ENCODE measurements at regions not wholly inside any gene's neighbourhood (a gene's known extent, or its start where the extent isn't known, plus 50 kb on each side); places are given as distances from the start of the nearest gene placed in this dataset.

DNA sequence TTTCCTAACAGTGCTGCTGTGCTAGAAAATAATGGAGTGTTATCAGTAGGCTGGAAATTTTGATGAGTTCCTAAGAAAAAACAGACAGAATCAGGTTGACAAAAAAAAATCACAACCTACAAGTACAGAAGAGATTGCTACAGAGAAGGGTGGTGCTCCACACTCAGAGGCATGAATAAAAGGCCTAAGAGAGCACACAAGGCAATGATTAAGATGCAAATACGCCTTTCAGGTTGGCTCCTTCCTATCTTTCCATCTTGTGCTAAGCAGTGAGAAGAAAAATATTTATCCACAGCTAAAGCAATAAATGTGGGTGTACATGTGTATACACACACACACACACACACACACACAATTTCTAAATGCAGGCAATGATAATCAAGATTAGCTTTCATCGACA, 130.6 kb upstream of the UBE2E3 start:
- TF ChIP-seq, protein P1, sequence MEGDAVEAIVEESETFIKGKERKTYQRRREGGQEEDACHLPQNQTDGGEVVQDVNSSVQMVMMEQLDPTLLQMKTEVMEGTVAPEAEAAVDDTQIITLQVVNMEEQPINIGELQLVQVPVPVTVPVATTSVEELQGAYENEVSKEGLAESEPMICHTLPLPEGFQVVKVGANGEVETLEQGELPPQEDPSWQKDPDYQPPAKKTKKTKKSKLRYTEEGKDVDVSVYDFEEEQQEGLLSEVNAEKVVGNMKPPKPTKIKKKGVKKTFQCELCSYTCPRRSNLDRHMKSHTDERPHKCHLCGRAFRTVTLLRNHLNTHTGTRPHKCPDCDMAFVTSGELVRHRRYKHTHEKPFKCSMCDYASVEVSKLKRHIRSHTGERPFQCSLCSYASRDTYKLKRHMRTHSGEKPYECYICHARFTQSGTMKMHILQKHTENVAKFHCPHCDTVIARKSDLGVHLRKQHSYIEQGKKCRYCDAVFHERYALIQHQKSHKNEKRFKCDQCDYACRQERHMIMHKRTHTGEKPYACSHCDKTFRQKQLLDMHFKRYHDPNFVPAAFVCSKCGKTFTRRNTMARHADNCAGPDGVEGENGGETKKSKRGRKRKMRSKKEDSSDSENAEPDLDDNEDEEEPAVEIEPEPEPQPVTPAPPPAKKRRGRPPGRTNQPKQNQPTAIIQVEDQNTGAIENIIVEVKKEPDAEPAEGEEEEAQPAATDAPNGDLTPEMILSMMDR (conservative IDR thresholded peaks at IDR 0.05; ENCODE audit: low read depth, low read length), result no peak
- TF ChIP-seq CHD1 (IDR thresholded peaks at IDR 0.05; ENCODE audit: low read depth, low read length), result no peak
- no peak for TF ChIP-seq RCOR1 (IDR thresholded peaks at IDR 0.05; ENCODE audit: insufficient replicate concordance, low read length)
- no peak for TF ChIP-seq POLR2A (IDR thresholded peaks at IDR 0.05; ENCODE audit: low read depth, low read length)
- TF ChIP-seq RAD21 (IDR thresholded peaks at IDR 0.05; ENCODE audit: low read length), result no peak
- TF ChIP-seq MXI1 (IDR thresholded peaks at IDR 0.05; ENCODE audit: borderline replicate concordance, low read depth, low read length), result no peak
- no peak for TF ChIP-seq NFE2L2 (IDR thresholded peaks at IDR 0.05; ENCODE audit: low read depth, low read length)
- TF ChIP-seq, protein P2, sequence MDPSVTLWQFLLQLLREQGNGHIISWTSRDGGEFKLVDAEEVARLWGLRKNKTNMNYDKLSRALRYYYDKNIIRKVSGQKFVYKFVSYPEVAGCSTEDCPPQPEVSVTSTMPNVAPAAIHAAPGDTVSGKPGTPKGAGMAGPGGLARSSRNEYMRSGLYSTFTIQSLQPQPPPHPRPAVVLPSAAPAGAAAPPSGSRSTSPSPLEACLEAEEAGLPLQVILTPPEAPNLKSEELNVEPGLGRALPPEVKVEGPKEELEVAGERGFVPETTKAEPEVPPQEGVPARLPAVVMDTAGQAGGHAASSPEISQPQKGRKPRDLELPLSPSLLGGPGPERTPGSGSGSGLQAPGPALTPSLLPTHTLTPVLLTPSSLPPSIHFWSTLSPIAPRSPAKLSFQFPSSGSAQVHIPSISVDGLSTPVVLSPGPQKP (IDR thresholded peaks at IDR 0.05; ENCODE audit: borderline replicate concordance, low read depth, low read length), result no peak
